ENCODE measurements at regions not wholly inside any gene's neighbourhood (a gene's known extent, or its start where the extent isn't known, plus 50 kb on each side); places are given as distances from the start of the nearest gene placed in this dataset.

GRCh38 chr9:2984491-2984890 lies 140.6 kb upstream of the PUM3 start:
- DNase-seq: no peak

- no peak for DNase-seq
Measured at GRCh38 chr9:2979957-2980610, 136.2 kb upstream of the PUM3 start.

- no peak for DNase-seq
Measured at GRCh38 chr9:2972475-2972874, 128.6 kb upstream of the PUM3 start.

- DNase-seq: no peak
Measured at GRCh38 chr9:2970864-2971263, 127.0 kb upstream of the PUM3 start.

GRCh38 chr9:2967766-2968165 lies 123.9 kb upstream of the PUM3 start:
- no peak for DNase-seq

GRCh38 chr9:2966565-2967300 lies 122.8 kb upstream of the PUM3 start:
- no peak for DNase-seq

GRCh38 chr9:2964470-2964869 lies 120.6 kb upstream of the PUM3 start:
- no peak for DNase-seq

- DNase-seq: no peak
Measured at GRCh38 chr9:2963307-2963706, 119.4 kb upstream of the PUM3 start.

- no peak for DNase-seq
Measured at GRCh38 chr9:2962471-2963172, 118.7 kb upstream of the PUM3 start.

GRCh38 chr9:2958219-2958618 lies 114.3 kb upstream of the PUM3 start:
- no peak for DNase-seq

GRCh38 chr9:2957656-2958200 lies 113.8 kb upstream of the PUM3 start:
- DNase-seq: no peak

- DNase-seq: no peak
Measured at GRCh38 chr9:2955575-2955974, 111.7 kb upstream of the PUM3 start.

GRCh38 chr9:2939368-2939767 lies 95.5 kb upstream of the PUM3 start:
- no peak for DNase-seq

GRCh38 chr9:2936221-2936620 lies 92.3 kb upstream of the PUM3 start:
- DNase-seq: no peak

GRCh38 chr9:2934883-2935282 lies 91.0 kb upstream of the PUM3 start:
- DNase-seq: no peak

- DNase-seq: no peak
Measured at GRCh38 chr9:2934241-2934650, 90.4 kb upstream of the PUM3 start.

- no peak for DNase-seq
Measured at GRCh38 chr9:2933165-2934095, 89.5 kb upstream of the PUM3 start.

- no peak for DNase-seq
Measured at GRCh38 chr9:2928411-2928810, 84.5 kb upstream of the PUM3 start.

- no peak for DNase-seq
Measured at GRCh38 chr9:2925016-2925415, 81.1 kb upstream of the PUM3 start.

GRCh38 chr9:2924380-2924768 lies 80.5 kb upstream of the PUM3 start:
- DNase-seq: no peak

- DNase-seq: no peak
Measured at GRCh38 chr9:2923766-2924379, 80.0 kb upstream of the PUM3 start.

- DNase-seq: no peak
Measured at GRCh38 chr9:2919347-2919746, 75.5 kb upstream of the PUM3 start.
